OCI-LY7 (cell line): ENCODE measurements at regions not wholly inside any gene's neighbourhood (a gene's known extent, or its start where the extent isn't known, plus 50 kb on each side); places are given as distances from the start of the nearest gene placed in this dataset.

ENCODE experiments used
- BruUV-seq: library from RNA; stranded (reverse); fragments of 400-500 nt; replicated peaks from 2 replicates; lab custom pipeline; 2021; lab: Mats Ljungman, UMichigan
- CTCF ChIA-PET: fragments of 300-600 bp; sonication (Branson Sonifier 250); formaldehyde crosslinking; loops from one replicate; lab custom pipeline; 2022; ENCODE audit warnings: antibody characterized with exemption; ENCODE audit not compliant: unreplicated experiment; lab: Charles Lee
- POLR2A ChIA-PET: fragments of 300-600 bp; sonication (Branson Sonifier 250); formaldehyde crosslinking; loops from one replicate; lab custom pipeline; 2022; ENCODE audit warnings: antibody characterized with exemption; lab: Charles Lee
- DNase-seq: peaks from one replicate; pipeline ENCODE4 v3.0.0-alpha.2; 2015; ENCODE audit warnings: low spot score
- H2AFZ ChIP-seq: fragments of 200-600 bp; sonication (generic), shearing (Covaris generic); 2 replicates; pipeline ENCODE4 v1.6.1; 2014; ENCODE audit warnings: mild to moderate bottlenecking, antibody characterized with exemption, low read length, moderate library complexity
- H3K27ac ChIP-seq: fragments of 200-600 bp; sonication (generic); 2 replicates; pipeline ENCODE4 v1.5.1; 2014; ENCODE audit warnings: mixed run types, low read depth, mild to moderate bottlenecking, moderate library complexity, low read length, inconsistent platforms; ENCODE audit not compliant: poor library complexity, severe bottlenecking
- H3K36me3 ChIP-seq: fragments of 200-600 bp; sonication (generic); 2 replicates; pipeline ENCODE4 v1.6.1; 2014; ENCODE audit warnings: mild to moderate bottlenecking, antibody characterized with exemption, low read length, moderate library complexity, mixed read lengths; ENCODE audit not compliant: insufficient read depth
- H3K4me1 ChIP-seq: fragments of 200-600 bp; sonication (generic); 2 replicates; pipeline ENCODE4 v1.5.1; 2014; ENCODE audit warnings: mild to moderate bottlenecking, low read length; ENCODE audit not compliant: insufficient read depth, poor library complexity, severe bottlenecking
- H3K4me2 ChIP-seq: fragments of 200-600 bp; sonication (generic); 2 replicates; pipeline ENCODE4 v1.6.1; 2014; ENCODE audit warnings: mild to moderate bottlenecking, low read length
- H3K4me3 ChIP-seq: fragments of 200-600 bp; sonication (generic); 2 replicates; pipeline ENCODE4 v1.5.1; 2014; ENCODE audit warnings: mild to moderate bottlenecking, low read depth, low read length; ENCODE audit not compliant: poor library complexity, severe bottlenecking
- H3K79me2 ChIP-seq: fragments of 200-600 bp; sonication (generic); 2 replicates; pipeline ENCODE4 v1.6.1; 2016; ENCODE audit warnings: low read depth, mild to moderate bottlenecking, low read length, moderate library complexity, mixed read lengths; ENCODE audit not compliant: insufficient read depth
- H3K9me2 ChIP-seq: fragments of 200-600 bp; sonication (generic); 2 replicates; pipeline ENCODE4 v1.6.1; 2016; ENCODE audit warnings: mild to moderate bottlenecking, low read length, mixed read lengths; ENCODE audit not compliant: insufficient read depth
- H3K9me3 ChIP-seq: fragments of 200-600 bp; sonication (generic); 2 replicates; pipeline ENCODE4 v1.6.1; 2014; ENCODE audit warnings: mild to moderate bottlenecking, mixed run types, low read length, mixed read lengths
- H4K20me1 ChIP-seq: fragments of 200-600 bp; sonication (generic); 2 replicates; pipeline ENCODE4 v1.6.1; 2014; ENCODE audit warnings: mild to moderate bottlenecking, antibody characterized with exemption, low read length, moderate library complexity, mixed read lengths; ENCODE audit not compliant: insufficient read depth
- CTCF ChIP-seq: fragments of 200-600 bp; sonication (generic); conservative IDR thresholded peaks from 2 replicates; pipeline ENCODE4 v1.5.1; 2014; ENCODE audit warnings: mild to moderate bottlenecking, antibody characterized with exemption, low read length, moderate library complexity, mixed read lengths
- EZH2phosphoT487 ChIP-seq: fragments of 200-600 bp; sonication (generic); IDR thresholded peaks from 2 replicates; pipeline ENCODE4 v1.6.1; 2018; ENCODE audit warnings: low read depth, borderline replicate concordance, mild to moderate bottlenecking, mixed run types, antibody characterized with exemption, low read length, moderate library complexity, mixed read lengths
- intact Hi-C: fragments of 100-400 bp; cut with micrococcal nuclease; formaldehyde crosslinking; loops from one replicate; pipeline ENCODE4 v1.10.0; 2022; ENCODE audit not compliant: unreplicated experiment

GRCh38 chr2:47309472-47309951, 59.6 kb upstream of the EPCAM start:
- intact Hi-C loops = no loop called here
- no peaks in the 10 kb centered on the region for H3K9me3 ChIP-seq
- DNase-seq = no peak
- H3K4me3 ChIP-seq = no peak overlapping the region
- CTCF ChIA-PET = no interaction called here
- H3K9me2 ChIP-seq = no peaks in the 10 kb centered on the region
- H3K79me2 ChIP-seq = no peaks in the 10 kb centered on the region
- POLR2A ChIA-PET = interaction anchor here (0.7 to 1.5 kb wide), 2 partner anchors 9 to 624 kb away, joined by 3 read pairs; no protein-coding TSS in a partner anchor
- H3K36me3 ChIP-seq = no peaks in the 10 kb centered on the region
- H3K4me2 ChIP-seq = peak overlapping the region; percentile 36; the same call in 1 of the 2 replicates
- H4K20me1 ChIP-seq = no peaks in the 10 kb centered on the region
- H3K4me1 ChIP-seq = peaks cover 13% of the 10 kb centered on the region
- no TSS peak for BruUV-seq
- peak overlapping the region; percentile 6; the same call in 1 of the 2 replicates for H2AFZ ChIP-seq
- TF ChIP-seq CTCF (no peak), EZH2phosphoT487 (no peak)
- no peak overlapping the region for H3K27ac ChIP-seq

GRCh38 chr2:47307066-47307465, 62.0 kb upstream of the EPCAM start:
- peaks cover 13% of the 10 kb centered on the region for H3K4me1 ChIP-seq
- no peaks in the 10 kb centered on the region for H3K9me3 ChIP-seq
- H3K9me2 ChIP-seq = no peaks in the 10 kb centered on the region
- H3K27ac ChIP-seq = no peak overlapping the region
- ChIA-PET CTCF (no interaction called here), POLR2A (interaction anchor here (0.6 to 1.0 kb wide), 3 partner anchors 96 to 139 kb away, joined by 3 to 4 read pairs (median 3); partner anchors contain the start of gene MSH2)
- no peak overlapping the region for H2AFZ ChIP-seq
- intact Hi-C loops = no loop called here
- H4K20me1 ChIP-seq = no peaks in the 10 kb centered on the region
- H3K36me3 ChIP-seq = no peaks in the 10 kb centered on the region
- H3K4me2 ChIP-seq = no peak overlapping the region
- DNase-seq = no peak
- TF ChIP-seq EZH2phosphoT487 = no peak
- no peak for TF ChIP-seq CTCF
- no peak overlapping the region for H3K4me3 ChIP-seq
- no TSS peak for BruUV-seq
- H3K79me2 ChIP-seq = no peaks in the 10 kb centered on the region

- POLR2A ChIA-PET = interaction anchor here (1.6 kb wide), 1 partner anchor 12 kb away, joined by 4 read pairs; no protein-coding TSS in a partner anchor
- intact Hi-C loops = no loop called here
- no peak overlapping the region for H2AFZ ChIP-seq
- no peak for DNase-seq
- no peak overlapping the region for H3K4me2 ChIP-seq
- H3K36me3 ChIP-seq = no peaks in the 10 kb centered on the region
- peaks cover 14% of the 10 kb centered on the region for H3K4me1 ChIP-seq
- H3K9me2 ChIP-seq = no peaks in the 10 kb centered on the region
- TF ChIP-seq EZH2phosphoT487 = no peak
- no peak for TF ChIP-seq CTCF
- H3K4me3 ChIP-seq = no peak overlapping the region
- H3K27ac ChIP-seq = no peak overlapping the region
- CTCF ChIA-PET = no interaction called here
- no peaks in the 10 kb centered on the region for H3K79me2 ChIP-seq
- no peaks in the 10 kb centered on the region for H4K20me1 ChIP-seq
- BruUV-seq = no TSS peak
- H3K9me3 ChIP-seq = no peaks in the 10 kb centered on the region
Observed at GRCh38 chr2:47304654-47305053, 64.5 kb upstream of the EPCAM start.
